Stimulated activated CD4-positive, alpha-beta T cell treated with anti-CD3 and anti-CD28 coated beads, Interleukin-12 subunit alpha, Interleukin-12 subunit beta, amount 100 ng/mL, for 48 hours (primary cell): ENCODE measurements at regions not wholly inside any gene's neighbourhood (a gene's known extent, or its start where the extent isn't known, plus 50 kb on each side); places are given as distances from the start of the nearest gene placed in this dataset.
"Not testable (repeated sequence)": the region's sequence is repeated elsewhere in the genome, so short reads cannot be mapped to it uniquely, and the experiment has no call there.

Experiments used
- DNase-seq, 3 donors: peaks; one replicate each; pipeline ENCODE4 v3.0.0-alpha.2; 2020; ENCODE audit warnings: low read depth in 2 of 3, low spot score in 1 of 3

- no peak for DNase-seq
Observed at GRCh38 chr5:1973391-1974013, 90.8 kb upstream of the IRX4 start.

DNA sequence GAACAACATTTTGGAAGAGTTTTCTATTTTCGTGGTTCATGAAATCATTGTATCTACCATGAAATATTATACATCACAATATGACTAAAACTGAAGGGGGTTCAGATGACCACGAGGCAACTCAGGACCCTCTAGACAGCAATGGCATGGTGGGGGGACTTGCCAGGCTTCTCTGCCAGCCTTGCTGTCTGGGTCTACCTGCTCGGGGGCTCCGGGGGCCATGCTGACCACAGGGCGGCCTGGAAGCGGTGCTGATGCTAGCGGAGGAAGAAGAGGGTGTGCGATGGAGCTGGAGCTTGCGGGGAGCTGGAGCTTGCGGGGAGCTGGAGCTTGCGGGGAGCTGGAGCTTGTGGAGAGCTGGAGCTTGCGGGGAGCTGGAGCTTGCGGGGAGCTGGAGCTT is 89.2 kb upstream of the IRX4 start:
- DNase-seq, result no peak

DNA sequence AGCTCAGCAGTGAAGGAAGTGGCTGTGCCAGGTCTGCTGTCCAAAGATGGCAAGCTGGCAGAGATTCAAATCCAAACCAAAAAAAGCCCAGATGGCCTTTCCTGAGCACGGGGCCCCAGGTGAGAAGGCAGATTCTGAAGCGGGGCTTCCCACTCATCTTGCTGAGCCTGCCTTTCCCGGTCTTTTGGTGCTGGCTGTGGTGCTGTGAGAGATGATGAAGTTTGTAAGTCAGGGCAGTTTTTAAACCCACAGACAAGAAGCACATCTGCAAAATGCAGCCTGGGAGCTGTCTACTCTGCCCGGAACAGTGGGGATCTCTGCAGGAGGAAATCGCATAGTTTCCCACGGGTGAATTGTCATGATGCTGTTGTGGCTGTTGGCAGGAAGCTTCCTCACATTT is 85.0 kb upstream of the IRX4 start:
- no peak for DNase-seq

DNA sequence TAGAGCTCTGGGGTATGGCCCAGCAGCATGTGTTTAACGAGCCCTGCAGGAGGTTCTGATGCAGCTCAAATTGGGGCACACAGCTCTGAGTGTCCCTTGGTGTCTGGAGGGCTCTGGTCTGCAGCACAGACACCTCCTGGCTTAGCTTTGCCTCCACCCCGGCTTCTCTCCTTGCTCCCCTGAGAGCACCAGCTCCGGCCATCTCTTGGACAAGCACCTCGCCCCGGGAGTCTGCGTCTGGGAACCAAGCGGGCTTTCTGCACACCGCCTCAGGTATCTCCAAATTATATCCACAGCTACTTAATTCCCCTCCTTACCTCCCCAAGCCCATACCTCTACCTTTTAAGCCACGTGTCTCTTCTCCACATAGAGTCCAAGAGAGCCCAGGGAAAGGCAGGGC is 83.7 kb upstream of the IRX4 start:
- DNase-seq, result no peak

- DNase-seq, result no peak
Observed at GRCh38 chr5:1965925-1966324, 83.2 kb upstream of the IRX4 start.

DNA sequence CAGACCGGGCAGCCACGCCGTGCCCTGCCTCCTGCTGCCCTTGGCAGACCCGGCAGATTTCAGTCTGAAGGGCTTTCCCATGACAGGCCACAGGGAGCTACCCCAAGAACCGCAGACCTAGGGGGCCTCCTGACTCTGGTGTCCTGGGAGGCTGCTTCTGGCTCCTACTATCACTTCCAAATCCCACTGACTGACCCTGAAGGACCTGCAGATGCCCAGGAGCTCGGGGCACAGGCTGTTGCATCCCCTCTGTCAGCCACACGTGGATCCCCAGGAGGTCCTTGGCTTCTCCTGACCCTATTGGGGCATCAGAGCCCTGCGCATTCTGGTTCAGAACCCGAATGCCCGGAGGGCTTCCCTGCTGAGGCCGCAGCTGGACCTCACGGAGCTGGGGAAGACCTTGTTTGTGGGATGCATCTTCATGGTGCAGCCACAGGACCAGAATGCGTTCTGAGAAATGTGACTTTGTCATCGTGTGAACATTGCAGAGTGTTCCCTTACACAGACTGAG is 81.3 kb upstream of the IRX4 start:
- no peak for DNase-seq

DNA sequence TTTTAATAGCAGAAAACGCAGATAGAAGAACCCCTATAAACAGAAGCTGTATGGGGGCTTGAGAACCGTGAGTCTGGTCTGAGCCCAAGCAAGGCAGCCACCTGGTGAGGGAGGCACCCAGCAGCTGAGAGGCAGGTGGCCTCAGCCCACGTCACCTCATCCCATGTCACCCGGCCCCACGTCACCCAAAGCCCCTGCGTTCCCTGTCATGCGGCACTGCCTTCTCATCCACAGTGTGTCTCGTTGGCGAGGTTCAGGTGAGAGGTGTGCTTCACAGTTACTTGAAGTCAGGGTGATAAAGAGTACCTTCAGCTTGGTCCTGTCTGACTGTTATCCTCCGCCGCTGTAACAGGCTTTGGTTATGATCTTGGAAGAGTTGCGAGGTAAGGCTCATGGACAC is 80.6 kb upstream of the IRX4 start:
- DNase-seq, result no peak

DNA sequence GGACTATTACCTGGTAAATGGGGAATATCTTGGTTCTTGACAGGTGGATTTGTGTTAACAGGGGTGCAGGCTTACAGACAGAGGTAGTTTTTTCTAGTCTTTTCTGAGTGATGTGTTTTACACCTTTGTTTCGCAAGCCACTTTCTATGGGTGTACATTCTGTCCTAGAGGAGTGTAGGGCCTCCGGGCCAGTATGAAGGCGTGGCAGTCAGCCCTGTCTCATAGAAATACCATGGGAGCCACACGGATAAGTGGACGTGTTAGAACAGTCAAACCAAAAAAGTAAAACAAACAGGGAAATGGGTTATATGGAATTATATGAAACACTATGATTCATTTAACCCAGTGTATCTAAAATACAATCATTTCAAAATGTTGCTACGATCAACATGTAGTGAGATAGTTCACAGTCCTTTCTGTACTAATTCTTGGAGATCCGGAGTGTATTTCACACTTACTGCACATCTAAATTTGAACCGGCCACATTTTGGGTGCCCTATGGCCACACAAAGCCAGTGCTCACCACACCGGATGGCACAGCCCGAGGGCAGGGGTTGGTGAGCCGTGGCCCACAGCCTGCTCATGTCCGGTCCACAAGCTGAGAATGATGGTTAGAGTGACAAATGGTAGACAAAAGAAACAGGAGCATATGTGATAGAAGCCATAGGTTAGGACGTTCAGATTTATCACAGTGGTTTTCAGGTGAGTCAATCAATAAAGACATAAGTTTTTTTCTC is 80.1 kb upstream of the IRX4 start:
- no peak for DNase-seq

- no peak for DNase-seq
Observed at GRCh38 chr5:1961952-1962595, 79.3 kb upstream of the IRX4 start.

GRCh38 chr5:1961304-1961946 is 78.7 kb upstream of the IRX4 start:
- no peak for DNase-seq

DNA sequence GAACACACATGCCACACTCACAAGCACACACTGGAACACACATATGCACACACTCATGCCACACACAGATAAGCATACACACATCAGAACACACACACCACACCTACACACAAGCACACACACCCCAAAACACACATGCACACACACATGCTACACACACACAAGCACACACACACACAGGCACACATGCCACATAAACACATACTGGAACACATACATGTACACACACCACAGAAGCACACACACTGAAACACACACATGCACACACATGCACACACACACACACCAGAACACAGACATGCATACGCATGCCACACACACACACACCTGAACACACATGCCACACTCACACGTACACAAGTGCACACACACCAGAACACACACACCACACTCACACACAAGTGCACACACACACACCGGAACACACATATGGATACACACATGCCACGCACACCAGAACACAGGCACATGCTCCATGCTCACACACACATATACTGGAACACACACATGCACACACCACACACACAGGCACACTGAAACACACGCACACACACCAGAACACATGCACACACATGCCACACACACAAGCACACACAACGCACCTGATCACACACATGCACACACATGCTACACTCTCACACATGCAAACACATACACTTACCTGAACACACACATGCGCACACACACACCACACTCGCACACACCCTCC is 78.0 kb upstream of the IRX4 start:
- no peak for DNase-seq

DNA sequence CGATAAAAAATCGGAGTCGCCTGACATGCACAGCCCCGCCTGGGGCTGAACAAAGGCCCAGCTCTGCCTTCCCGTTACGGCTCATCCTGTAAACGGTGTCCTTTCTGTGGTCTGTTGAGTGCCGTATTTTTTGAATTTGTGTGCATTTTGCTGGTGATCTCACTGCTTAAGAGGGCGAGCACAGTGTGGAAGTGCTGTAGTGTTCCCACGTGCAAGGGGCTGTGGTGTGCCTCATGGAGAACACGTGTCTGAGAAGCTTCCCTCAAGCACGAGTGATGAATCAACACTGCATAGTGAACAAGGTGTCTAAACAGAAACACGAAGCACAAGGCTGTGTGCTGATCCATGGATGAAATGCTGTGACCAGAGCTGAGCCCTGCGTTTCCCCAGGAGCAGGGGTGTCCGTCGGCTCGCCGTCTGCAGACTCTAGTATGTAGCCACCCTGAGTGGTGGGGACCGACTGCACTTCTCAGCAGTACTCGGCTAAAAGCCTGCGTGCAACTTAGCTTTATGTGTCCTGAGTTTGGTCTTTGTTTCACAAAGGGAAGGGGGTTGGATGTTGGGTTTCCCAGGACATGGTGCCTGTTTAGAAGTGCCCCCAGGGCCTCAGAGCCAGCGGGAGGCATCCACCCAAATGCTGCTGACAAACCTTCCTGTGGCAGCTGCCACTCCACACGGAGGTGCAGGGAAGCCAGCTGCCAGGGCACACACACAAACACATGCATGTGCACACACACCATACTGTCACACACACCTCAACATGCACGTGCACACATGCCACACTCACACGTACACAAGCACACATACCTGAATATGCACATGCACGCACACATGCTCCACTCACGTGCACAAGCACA is 77.2 kb upstream of the IRX4 start:
- no peak for DNase-seq

GRCh38 chr5:1959231-1959630 is 76.5 kb upstream of the IRX4 start:
- DNase-seq, result no peak

GRCh38 chr5:1958211-1959010 is 75.7 kb upstream of the IRX4 start:
- no peak for DNase-seq

- DNase-seq, result no peak
Observed at GRCh38 chr5:1955586-1955985, 72.9 kb upstream of the IRX4 start.

DNA sequence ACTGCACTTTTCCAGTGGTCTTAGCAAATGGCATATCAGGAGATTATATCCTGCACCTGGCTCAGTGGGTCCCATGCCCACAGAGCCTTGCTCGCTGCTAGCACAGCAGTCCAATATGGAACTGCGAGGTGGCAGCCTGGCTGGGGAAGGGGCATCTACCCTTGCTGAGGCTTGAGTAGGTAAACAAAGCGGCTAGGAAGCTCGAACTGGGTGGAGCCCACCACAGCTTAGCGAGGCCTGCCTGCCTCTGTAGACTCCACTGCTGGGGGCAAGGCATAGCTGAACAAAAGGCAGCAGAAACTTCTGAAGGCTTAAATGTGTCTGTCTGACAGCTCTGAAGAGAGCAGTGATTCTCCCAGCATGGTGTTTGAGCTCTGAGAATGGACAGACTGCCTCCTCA is 71.0 kb upstream of the IRX4 start:
- DNase-seq, result not testable (repeated sequence)

DNA sequence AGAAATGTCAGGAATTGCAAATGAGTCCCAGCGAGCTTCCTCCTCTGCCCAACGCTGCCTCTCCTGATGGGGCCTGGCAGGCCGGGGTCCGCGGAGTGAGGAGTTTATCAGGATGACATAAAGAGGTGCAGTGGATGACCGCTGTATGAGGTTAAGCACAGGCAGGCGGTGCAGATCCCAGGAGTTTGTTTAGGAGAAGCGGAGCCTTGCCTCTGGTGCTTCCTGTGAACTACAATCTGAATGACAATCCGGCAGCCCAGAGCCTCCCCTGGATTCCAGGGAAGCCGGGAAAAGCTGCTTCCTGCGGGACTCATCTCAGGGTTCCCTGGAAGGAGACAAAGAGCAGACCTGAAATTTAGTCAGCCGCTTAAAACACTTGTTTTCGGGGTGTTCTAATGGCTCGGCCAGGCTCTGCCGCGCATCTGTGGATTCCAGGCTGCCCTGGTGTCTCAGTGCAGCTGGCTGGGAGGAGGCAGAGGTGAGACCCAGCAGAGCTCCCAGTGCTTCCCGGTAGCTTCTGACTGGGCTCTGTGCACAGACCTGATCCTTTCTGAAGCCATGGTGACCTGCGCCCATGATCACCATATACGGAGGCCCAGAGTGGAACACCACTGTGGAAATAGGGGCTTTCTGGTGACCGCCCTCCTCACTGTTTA is 69.8 kb upstream of the IRX4 start:
- DNase-seq, result no peak

DNA sequence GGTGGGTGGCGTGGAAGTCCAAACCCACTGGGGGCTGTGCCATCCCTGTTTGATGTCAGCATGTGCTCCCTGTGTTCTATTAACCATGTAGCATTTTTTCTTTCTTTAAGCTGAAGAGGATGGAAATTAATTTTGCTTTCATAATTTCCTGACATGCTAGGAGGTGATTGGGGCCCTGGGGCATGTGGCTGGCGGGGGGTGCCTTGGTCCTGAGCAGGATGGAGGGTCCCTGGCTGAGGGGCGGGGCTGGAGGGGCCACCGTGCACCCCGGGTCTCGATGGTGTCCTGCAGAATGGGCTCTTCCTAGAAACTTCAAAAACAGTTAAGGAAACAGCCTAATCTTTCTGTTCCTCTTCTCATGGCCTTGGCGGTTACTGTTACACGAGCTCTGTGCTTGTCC is 69.3 kb upstream of the IRX4 start:
- DNase-seq, result no peak
